NCI-H2081 treated with DMSO at 0.1 percent for 48 hours (cell line): ENCODE measurements at regions not wholly inside any gene's neighbourhood (a gene's known extent, or its start where the extent isn't known, plus 50 kb on each side); places are given as distances from the start of the nearest gene placed in this dataset.

ENCODE experiments used
- DNase-seq: peaks from one replicate; lab custom pipeline; 2025; lab: John Stamatoyannopoulos, UW

DNA sequence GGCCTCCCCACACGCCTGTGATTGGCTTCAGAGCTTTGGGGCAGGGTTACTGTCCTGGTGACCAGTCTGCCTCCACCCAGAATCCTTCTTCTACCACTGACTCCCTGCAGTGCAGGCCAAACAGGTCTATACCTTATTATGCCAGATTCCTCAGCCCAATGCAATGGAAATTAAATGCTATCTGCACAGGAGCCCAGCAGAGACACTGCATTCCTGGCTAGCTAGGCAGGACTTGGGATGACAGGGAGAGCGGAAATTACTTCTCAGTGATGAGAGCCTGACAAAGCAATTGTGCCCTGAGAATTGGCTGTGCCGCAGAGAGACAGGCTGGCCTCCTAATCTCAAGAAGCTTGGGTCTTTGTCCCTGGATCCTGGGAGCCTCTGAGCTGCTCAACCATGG is 143.8 kb upstream of the NCAM1 start:
- no peak for DNase-seq

DNA sequence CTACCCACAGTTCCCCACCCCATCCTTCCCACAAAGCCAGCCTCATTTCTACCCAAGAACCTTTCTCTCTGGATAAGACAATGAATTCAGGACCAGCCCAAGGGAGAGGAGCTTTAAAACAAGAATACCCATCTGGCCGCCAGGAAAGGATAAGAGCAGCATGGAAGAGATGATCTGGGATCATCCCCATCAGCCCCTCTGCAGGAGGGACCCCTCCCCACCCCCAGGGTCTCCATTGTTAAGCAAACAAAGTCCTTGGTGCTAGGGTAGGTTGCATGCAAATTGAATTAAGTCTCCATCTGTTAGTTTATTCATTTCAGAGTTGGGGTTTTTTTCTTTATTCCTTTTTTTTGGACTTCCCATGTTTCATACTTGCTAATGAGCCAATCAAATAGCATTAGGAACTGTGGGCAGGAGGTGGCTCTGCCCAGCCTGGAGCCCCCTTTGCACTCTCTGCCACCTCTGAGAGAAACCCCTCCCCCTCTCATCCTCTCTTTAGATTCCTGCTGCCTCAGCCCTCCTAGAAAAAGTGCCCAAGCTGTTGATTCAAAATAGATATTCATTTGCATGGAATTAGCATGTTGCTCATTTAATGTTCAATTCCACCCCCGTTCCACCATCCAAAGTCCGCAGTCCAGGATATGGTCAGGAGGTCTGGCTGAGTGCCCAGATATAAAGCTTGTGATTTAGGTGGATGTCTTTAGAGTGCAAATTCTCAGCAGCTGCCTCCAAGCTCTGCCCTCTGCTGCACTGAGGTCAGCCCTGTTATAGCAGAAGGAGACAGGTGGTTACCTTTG is 138.5 kb upstream of the NCAM1 start:
- no peak for DNase-seq

DNA sequence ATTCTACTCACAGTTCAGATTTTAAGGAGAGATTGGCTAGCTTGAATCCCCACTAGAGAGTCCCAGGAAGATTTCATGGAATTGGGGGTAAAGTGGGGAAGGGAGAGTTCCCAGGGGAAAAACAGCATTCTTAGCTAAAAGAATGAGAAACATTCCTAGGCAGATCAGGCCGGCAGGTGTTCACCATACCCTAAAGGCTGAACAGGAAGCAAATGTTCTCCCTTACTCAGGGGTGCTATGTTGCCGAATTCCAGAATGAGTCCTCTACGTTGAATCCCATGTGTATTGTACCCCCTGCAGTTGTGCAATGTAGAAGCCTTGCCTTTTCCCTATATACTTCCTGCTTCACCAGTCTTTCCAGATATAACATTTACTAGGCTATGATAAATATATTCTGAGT is 135.2 kb upstream of the NCAM1 start:
- no peak for DNase-seq

DNA sequence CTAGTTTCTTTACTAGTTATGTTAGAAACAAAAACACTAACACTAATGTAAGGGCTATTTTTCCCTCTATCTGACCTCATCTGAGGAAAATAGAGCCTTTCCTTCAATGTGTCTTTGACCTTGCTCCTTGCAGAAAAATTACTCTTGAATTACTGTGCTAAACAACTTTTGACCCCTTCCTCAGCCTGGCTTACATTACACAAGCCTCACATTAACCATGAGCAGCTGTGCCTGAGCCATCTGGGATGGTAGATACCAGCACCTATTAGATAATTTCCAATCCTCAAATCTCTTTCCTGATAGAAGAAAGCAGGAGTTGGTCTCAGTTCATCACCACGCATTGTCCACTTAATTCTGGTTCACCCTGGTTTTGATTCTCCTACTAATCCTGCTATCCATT is 134.4 kb upstream of the NCAM1 start:
- DNase-seq, result no peak

DNA sequence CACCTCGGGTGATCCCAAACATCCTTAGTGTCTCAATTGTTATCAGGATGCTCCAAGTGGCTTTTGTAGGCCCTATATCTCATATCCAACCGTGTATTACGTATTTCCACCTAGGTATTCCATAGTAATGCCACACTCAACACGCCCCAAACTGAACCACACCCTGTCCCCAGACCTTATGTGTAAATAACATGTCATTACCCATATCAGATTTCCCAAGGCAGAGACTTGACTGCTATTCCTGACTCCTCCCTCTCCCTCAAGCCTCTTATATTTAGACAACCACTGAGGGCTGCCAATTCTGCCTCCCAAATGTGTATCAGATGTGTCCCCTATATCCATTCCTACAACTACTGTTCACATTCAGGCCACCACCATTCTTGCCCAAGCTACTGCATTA is 132.8 kb upstream of the NCAM1 start:
- DNase-seq, result no peak

DNA sequence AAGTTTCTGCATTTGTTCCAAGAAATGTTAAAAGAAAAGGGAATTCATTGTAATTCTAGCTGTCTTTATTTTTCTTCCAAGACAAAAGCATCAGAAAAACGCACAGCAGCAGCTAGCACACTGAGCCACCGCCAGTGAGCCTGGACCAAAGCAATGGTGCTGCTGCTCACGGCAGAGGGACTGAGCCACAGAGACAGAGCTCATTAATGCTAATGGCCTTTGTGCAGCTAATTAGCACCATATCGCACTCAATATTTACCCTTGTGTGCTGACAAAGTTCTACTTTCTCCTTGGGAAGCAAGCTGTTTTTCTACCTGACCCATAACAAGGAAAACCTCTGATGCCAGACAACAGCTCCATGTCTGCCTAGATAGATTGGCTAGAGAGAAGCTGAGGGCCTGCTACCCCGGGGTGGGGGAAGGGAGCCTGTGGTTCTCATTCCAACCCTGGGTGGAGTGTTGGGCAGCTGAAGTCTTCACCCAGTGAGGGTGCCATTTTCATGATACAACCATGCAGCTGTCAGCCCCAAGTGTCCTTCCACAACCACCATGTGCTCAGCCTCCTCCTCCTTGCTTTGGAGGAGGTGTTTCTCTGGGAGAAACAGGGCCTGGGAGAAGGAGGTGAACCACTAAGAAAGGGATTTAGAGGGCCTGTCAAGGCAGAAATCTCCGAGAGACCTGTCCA is 131.1 kb upstream of the NCAM1 start:
- no peak for DNase-seq

DNA sequence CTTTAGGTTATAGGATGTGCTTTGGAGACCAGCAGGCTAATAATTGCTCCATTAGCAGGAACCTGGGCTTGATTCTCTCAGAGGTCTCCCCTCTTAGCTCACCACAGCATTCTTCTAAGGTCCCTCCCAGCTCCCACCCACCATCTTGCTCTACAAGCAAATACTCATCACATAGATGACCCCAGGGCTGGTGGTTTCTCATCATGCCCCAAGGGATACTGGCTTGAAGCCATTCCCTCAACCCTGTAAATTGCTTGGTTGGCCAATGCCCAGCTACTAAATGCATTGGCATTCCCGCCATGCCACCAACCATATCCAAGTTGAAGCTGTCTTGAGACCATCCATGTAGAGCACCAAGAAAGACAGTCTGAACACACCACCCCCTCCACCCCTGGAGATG is 130.2 kb upstream of the NCAM1 start:
- DNase-seq, result no peak

DNA sequence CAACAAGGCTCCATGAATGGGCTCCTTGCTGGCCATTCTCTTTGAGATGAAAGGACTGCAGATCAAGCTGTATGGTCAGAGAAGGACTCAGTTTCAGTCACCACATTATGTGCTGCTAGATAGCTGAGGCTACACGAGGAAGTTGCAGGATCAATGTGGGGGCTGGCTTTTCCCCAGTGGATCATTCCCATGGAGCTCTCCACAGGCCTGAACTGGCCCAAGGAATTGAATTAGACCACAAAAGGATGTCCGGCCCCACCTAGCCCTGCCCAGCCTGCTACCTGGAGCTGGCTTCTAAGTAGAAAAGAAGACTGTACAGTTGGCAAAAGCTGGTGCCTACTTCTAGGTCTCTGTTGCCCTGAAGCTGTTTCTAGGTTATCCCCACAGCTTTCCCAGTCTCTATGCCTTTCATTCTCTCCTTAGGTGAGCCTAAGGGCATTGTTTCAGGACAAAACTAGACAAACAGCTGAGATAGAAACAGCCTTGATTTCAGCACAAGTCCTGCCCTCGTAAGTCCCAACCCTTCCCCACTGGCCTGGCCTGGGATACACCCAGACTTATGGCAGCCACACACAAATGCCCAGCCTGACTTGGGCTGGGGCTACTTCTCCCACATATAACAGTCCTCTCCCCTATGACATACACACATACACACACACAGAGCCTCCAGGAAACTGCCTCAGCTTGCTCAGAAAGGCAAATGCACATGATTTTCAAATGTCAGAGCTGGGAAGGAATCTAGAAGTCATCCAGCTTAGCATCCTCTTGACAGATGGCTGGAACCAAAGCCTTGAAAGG is 129.1 kb upstream of the NCAM1 start:
- no peak for DNase-seq

DNA sequence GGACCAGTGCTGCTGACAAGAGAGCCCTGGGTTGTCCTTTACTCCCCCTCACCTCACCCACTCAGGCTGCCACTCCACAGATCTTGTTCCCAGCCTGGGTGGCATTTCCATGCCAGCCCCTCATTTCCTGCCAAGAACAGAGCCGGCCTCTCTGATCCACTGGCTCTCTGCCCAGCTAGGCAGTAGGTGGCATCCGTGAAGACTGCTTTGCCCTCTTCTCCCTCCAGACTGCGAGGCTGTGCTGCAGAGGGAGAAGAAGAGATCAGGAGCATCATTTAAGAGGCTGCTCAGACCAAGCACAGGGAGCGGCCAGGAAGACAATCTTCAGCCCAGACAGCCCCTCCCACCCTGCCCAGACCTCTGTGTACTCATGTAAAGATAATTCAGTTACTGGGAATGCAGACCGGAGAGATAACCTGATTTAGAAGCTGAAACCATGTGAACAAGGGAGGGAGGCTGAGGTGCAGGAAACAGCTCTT is 126.9 kb upstream of the NCAM1 start:
- DNase-seq, result peak; percentile 33

DNA sequence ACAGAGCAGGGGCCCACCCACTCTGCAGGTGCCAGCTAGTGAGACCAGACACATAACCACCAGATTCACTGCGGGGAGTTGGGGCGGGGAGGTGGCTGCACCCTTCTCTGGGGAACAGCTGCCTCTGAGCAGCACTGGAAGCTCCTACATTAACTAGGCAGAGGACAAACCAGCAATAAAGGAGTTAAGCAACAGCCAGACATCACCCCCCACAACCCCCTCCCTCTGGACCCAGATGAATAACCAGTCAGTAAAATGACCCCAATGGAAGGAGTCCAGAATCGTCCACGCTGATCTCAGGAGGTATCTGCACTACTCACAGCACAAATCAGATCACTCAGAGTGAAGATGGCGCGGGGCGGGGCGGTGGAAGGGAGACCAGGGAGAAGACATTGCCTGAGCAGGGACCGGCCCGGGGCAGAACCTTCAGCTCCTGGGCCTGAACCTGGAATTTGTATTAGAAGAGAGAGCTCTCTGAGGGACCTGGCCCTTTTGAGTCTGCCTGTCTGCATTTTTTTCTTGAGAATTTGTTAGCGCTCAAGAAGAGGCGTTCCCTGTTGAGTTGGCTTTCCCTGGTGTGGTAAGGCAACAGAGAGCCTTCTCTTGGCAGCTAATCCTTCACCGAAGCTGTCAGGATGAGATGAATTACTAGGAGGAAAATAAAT is 125.5 kb upstream of the NCAM1 start:
- no peak for DNase-seq

DNA sequence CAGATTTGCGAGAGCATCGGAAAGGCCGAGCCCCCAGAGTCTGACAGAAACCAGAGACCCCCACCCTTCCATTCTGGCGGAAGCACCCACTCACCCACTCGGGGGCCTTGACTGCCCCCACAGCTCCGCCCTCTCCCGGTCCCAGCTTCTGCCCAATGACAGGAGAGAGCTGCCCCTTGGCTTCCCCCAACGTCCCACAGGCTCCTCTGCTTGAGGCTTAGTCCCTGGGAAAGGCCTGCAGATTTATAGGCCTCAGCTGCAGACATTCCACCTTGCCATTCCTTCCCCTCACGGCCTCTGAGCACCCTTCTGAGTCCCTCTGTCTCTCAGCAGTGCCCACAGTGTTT is 125.0 kb upstream of the NCAM1 start:
- no peak for DNase-seq

DNA sequence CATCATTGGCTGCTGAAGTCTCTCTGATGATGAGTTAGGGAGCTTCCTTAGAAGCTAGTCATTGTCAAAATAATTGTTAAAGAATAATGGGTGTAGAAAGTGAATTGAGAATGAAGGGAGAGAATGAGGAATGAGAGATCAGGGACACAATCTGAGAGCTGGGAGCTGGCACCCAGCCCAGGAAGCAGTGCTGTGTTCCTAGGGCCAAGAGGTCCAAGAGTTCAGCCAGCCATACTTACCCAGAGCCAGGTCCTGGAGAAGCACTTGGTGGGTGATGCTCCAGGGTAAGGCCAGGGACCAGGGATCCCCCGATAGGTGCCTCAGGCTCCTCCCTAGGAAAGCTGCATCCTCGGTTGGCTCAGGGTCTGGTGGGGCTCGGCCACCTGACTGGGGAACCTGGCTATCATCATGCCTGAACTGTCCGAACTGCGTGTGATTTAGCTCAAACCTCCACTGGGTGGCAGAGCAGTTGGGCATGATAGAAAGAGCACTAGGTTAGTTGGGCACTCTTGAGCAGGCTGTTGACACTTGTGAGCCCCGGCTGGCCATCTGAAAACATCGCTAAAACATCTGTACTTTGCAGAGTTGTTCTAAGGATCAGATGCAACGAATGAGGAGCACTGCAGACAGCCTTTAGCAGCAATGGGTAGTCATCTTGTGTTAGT is 123.9 kb upstream of the NCAM1 start:
- DNase-seq, result no peak

DNA sequence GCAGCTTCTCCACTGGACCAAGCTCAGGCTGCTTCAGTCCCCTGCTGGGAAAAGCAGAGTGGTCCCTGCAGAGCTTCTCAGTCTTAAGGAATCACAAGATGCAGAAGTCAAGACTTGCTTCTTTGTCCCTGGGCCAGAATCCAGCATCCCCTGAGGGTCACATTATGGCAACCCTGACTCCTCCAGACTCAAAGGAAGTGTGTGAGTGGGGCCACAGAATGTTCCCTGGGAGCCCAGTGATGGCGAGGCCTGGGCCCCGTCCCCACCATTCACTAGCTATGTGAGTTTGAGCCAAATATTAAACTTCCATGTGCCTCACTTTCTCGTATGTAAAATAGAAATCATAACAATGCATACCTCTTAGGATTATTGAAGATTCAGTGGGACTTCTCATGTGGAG is 122.2 kb upstream of the NCAM1 start:
- DNase-seq, result no peak

DNA sequence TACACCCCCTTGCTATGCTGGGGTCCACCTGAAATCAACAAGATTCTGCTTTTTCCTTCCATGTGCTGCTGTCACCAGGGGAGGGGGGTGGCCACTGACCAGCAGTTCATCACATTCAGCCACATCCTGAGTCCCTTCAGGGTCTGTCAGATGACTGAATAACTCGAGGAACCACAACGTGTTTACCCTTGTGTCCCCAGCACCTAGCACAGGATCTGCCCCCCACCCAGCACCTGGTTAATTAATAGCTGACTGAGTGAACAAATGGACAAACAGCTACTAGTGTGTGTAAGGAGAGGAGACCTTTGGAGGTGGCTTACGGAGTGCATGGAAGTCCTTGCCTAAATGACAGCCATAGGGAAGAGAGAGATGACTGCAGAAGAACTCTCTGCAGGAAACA is 119.5 kb upstream of the NCAM1 start:
- no peak for DNase-seq

DNA sequence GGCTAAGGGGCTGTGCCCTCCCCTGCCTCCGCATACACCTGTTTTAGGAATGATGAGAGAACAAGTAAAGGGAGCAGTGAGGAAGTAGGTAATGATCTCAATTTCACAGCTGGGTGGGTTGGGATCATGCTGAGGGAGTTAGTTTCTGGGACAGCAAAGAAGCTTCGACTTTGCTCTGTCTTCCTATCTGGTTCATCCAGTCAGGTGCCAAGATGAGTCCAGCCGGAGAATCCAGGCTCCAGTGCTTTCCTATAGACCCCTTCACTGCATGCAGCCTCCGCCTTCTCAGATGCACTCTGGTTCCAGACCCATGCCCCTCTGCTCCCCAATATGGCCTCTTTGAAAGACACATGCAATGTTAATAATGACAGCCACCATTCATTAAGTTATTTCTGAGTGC is 119.1 kb upstream of the NCAM1 start:
- DNase-seq, result no peak

DNA sequence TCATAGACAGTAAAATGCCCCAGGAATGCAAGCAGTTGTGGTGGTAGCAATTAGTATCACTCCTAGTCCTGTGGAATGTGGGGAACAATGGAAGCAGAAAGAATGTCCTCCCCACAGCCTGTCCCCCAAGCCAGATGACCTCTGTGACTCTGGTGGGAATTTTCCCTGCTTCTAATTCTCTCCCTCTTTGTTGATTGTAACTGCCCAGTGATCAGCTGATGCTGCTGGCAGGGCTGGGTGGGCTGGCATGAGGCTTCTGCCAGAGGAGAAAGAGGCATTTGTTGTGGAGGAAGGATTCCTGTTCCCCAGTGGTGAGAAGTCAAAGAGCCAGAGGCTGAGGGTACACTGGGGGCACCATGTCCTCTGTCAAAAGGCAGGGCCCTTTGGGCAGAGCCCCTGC is 116.7 kb upstream of the NCAM1 start:
- DNase-seq, result no peak

DNA sequence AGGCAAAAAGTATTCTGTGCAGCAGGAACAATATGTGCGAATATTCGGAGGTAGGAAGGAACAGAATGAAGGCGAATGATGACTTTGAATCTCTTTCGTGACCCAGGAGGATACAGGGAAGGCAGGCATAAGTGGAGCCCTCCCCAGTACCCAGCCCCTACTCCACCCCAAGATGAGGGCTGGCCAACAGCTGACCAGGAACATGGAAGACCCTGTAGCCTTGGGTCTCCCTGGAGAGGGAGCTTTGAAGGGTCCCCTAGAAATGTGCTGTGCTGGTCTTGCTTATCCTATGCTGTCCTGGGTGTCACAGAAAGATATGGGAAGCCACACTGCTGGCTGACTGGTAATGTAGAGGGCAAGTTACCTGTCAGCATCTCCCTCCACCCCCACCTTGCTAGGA is 113.7 kb upstream of the NCAM1 start:
- no peak for DNase-seq

DNA sequence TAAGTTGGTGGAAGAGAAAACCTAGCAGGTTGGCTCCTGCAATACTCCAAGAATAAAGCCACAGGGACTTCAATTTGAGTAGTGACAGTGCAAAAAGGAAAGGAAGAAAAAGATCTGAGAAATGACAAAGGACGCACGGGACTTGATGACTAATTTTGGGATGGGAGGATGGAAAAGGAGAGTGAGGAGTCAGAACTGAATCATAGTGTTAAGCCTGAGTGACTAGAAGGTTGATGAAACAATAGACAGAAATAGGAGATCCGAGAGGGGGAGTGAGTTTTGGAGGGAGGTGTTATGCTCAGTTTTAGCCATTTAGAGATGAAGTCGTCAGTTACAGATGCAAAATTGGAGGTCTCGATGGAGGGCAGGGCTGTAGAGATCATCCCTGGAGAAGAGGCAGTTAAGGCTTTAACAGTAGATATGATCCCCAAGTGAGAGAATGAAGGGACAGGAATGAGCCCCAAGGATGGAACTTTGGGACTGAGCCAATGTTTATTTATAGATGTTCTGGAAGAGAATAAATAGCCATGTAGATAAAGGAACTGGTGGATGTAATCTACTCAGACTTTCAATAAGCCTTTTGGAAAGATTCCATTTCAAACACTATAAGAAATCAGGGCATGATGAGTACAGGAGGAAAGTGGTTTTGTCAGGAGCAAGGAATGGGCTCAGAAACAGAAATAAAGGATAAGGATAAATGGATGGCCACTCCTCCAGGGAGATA is 108.9 kb upstream of the NCAM1 start:
- no peak for DNase-seq

DNA sequence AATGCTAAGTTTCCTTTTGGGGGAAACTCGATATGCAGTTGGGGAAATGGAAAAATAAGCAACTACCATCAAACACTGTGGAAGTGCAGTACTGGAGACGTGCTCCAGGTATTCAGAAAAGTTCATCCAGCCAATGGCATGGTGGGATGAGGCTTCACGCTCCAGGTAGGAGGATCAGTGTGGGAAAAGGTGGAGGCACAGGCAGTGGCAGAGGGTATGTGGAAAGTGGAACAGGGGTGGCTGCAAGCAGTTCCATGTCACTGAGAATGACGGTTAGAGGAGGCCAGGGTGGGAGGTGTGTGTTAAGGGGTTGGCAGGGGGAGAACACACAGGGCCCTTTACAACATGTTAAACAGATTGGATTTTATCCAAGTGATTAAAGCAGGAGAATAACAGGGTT is 105.1 kb upstream of the NCAM1 start:
- no peak for DNase-seq

DNA sequence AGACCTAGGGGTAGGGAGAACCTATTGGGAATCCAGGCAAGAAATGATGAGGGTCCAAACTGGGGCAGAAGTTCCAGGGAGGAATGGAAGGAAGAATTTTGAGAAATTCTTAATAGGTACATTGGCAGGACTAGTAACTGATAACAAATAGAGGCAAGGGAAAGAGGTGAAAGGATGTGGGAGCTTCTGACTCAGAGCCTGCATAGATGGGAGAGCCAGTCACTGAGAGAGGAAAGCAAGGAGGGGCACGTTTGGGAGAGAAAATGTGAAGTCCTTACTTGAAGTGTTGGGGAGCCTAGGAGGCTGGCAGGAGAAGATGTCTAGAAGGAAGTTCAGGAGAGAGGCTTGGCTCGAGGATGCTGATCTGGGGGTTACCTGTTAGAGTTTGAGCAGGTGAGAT is 104.6 kb upstream of the NCAM1 start:
- no peak for DNase-seq

DNA sequence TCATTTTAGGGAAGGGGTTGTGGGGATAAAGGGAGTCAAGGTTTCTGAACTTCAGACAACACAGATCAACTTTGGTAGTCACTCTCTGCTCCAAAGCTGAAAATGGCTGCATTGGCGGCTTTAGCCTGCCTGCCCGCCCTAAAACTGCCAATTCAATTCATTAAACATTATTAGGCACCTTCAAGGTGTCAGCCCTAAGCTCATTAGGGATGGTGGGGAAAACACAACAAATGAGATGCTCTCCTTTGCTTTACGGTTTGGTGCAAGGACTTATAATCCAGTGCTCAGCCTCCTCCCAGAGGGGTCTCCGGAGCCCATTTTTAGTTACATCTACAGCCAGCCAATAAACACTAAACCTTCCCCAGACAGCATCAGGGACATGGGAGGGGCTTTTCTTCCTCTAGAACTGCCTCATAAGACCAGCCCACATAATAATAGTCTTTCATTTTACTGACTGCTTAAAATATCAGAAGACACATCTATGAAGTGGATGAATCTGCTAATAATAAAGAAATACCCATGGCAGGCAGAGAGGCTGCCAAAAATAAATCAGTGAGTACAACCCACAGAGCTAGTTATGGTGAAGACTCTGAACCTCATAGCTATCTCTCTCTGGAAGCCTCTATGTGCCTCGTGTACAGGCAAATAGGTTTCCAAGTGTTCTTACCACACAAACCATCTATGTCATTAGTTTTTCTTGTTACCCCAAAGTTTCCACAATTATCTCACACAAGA is 102.8 kb upstream of the NCAM1 start:
- DNase-seq, result no peak
